Dendritic cell treated with granulocyte-macrophage colony-stimulating factor and Interleukin-4, amounts not matched to agents 40 ng/mL and 50 ng/mL, for 4 days (primary cell): ENCODE measurements at regions not wholly inside any gene's neighbourhood (a gene's known extent, or its start where the extent isn't known, plus 50 kb on each side); places are given as distances from the start of the nearest gene placed in this dataset.
A peak's percentile ranks its signal among the peaks of the same experiment; 100 is the strongest.
"Not testable (repeated sequence)": the region's sequence is repeated elsewhere in the genome, so short reads cannot be mapped to it uniquely, and the experiment has no call there.

Experiments used
- H3K27ac Mint-ChIP-seq: one replicate; pipeline ENCODE4 v1.8.0; 2022; ENCODE audit warnings: mild to moderate bottlenecking, mixed read lengths
- H3K27me3 Mint-ChIP-seq: one replicate; pipeline ENCODE4 v1.8.0; 2022; ENCODE audit warnings: mild to moderate bottlenecking, mixed read lengths
- H3K36me3 Mint-ChIP-seq: one replicate; pipeline ENCODE4 v1.8.0; 2022; ENCODE audit warnings: low read depth, mixed read lengths
- H3K4me1 Mint-ChIP-seq: one replicate; pipeline ENCODE4 v1.8.0; 2022; ENCODE audit warnings: low read depth, mixed read lengths
- H3K4me3 Mint-ChIP-seq: one replicate; pipeline ENCODE4 v1.8.0; 2022; ENCODE audit warnings: mild to moderate bottlenecking, moderate library complexity, mixed read lengths
- H3K9me3 Mint-ChIP-seq: one replicate; pipeline ENCODE4 v1.8.0; 2022; ENCODE audit warnings: mixed read lengths
- intact Hi-C: fragments of 100-400 bp; cut with micrococcal nuclease; formaldehyde crosslinking; loops from one replicate; pipeline ENCODE4 v1.15.0; 2022

- peaks cover 14% of the 10 kb centered on the region for H3K9me3 Mint-ChIP-seq
- H3K4me1 Mint-ChIP-seq, result peaks cover 8% of the 10 kb centered on the region
- H3K27me3 Mint-ChIP-seq, result no peaks in the 10 kb centered on the region
- no peak overlapping the region for H3K27ac Mint-ChIP-seq
- no peak overlapping the region for H3K4me3 Mint-ChIP-seq
- no peaks in the 10 kb centered on the region for H3K36me3 Mint-ChIP-seq
- intact Hi-C loops, result no loop called here
Measured at GRCh38 chr13:76677043-76677442, 209.2 kb downstream of the KCTD12 start.

- Mint-ChIP-seq H3K4me1 (peaks cover 5% of the 10 kb centered on the region), H3K36me3 (no peaks in the 10 kb centered on the region), H3K4me3 (no peak overlapping the region), H3K9me3 (peaks cover 14% of the 10 kb centered on the region), H3K27me3 (no peaks in the 10 kb centered on the region), H3K27ac (no peak overlapping the region)
- intact Hi-C loops, result no loop called here
Measured at GRCh38 chr13:76672420-76672819, 213.8 kb downstream of the KCTD12 start.

GRCh38 chr13:76668716-76669115, 217.5 kb downstream of the KCTD12 start:
- H3K4me1 Mint-ChIP-seq, result peaks cover 28% of the 10 kb centered on the region
- intact Hi-C loops, result loop anchor here (5.0 to 10.0 kb wide), 2 partner anchors 156 to 219 kb away; partner anchors contain the start of gene KCTD12
- no peaks in the 10 kb centered on the region for H3K27me3 Mint-ChIP-seq
- no peaks in the 10 kb centered on the region for H3K36me3 Mint-ChIP-seq
- no peak overlapping the region for H3K4me3 Mint-ChIP-seq
- H3K9me3 Mint-ChIP-seq, result peaks cover 8% of the 10 kb centered on the region
- H3K27ac Mint-ChIP-seq, result no peak overlapping the region

GRCh38 chr13:76668141-76668540, 218.1 kb downstream of the KCTD12 start:
- intact Hi-C loops, result loop anchor here (5.0 to 10.0 kb wide), 2 partner anchors 157 to 219 kb away; partner anchors contain the start of gene KCTD12

GRCh38 chr13:76667551-76667950, 218.7 kb downstream of the KCTD12 start:
- H3K4me1 Mint-ChIP-seq, result peaks cover 40% of the 10 kb centered on the region
- intact Hi-C loops, result loop anchor here (1.0 to 10.0 kb wide), 3 partner anchors 157 to 236 kb away; partner anchors contain the start of gene KCTD12
- H3K9me3 Mint-ChIP-seq, result no peaks in the 10 kb centered on the region
- no peaks in the 10 kb centered on the region for H3K36me3 Mint-ChIP-seq
- no peak overlapping the region for H3K4me3 Mint-ChIP-seq
- no peak overlapping the region for H3K27ac Mint-ChIP-seq
- no peaks in the 10 kb centered on the region for H3K27me3 Mint-ChIP-seq

More at GRCh38 chr13:76668141-76668540, 218.1 kb downstream of the KCTD12 start:
- Mint-ChIP-seq H3K36me3 (no peaks in the 10 kb centered on the region), H3K4me3 (no peak overlapping the region), H3K27me3 (no peaks in the 10 kb centered on the region), H3K27ac (no peak overlapping the region), H3K9me3 (peaks cover 2% of the 10 kb centered on the region), H3K4me1 (peaks cover 34% of the 10 kb centered on the region)

GRCh38 chr13:76663592-76664335, 222.4 kb downstream of the KCTD12 start:
- intact Hi-C loops, result loop anchor here (10.0 kb wide), 1 partner anchor 161 kb away; no protein-coding TSS in a partner anchor
- Mint-ChIP-seq H3K27me3 (no peaks in the 10 kb centered on the region), H3K9me3 (no peaks in the 10 kb centered on the region), H3K4me1 (peaks cover 49% of the 10 kb centered on the region), H3K36me3 (no peaks in the 10 kb centered on the region), H3K27ac (peak overlapping the region; percentile 65), H3K4me3 (peak overlapping the region; percentile 37)

- Mint-ChIP-seq H3K4me1 (peaks cover 45% of the 10 kb centered on the region), H3K27ac (peak overlapping the region; percentile 40)
- intact Hi-C loops, H3K36me3 Mint-ChIP-seq, H3K4me3 Mint-ChIP-seq, H3K9me3 Mint-ChIP-seq, H3K27me3 Mint-ChIP-seq: not testable (repeated sequence)
Measured at GRCh38 chr13:76659074-76659473, 227.1 kb downstream of the KCTD12 start.

GRCh38 chr13:76656500-76656899, 229.7 kb downstream of the KCTD12 start:
- Mint-ChIP-seq H3K4me1 (peaks cover 27% of the 10 kb centered on the region), H3K27ac (peak overlapping the region; percentile 39), H3K9me3 (no peaks in the 10 kb centered on the region), H3K27me3 (no peaks in the 10 kb centered on the region), H3K4me3 (no peak overlapping the region), H3K36me3 (no peaks in the 10 kb centered on the region)
- intact Hi-C loops, result no loop called here

- no peaks in the 10 kb centered on the region for H3K36me3 Mint-ChIP-seq
- no peak overlapping the region for H3K4me3 Mint-ChIP-seq
- peaks cover 27% of the 10 kb centered on the region for H3K4me1 Mint-ChIP-seq
- H3K9me3 Mint-ChIP-seq, result no peaks in the 10 kb centered on the region
- no peaks in the 10 kb centered on the region for H3K27me3 Mint-ChIP-seq
- intact Hi-C loops, result no loop called here
- H3K27ac Mint-ChIP-seq, result peak overlapping the region; percentile 39
Measured at GRCh38 chr13:76656056-76656455, 230.1 kb downstream of the KCTD12 start.

- Mint-ChIP-seq H3K36me3 (no peaks in the 10 kb centered on the region), H3K4me3 (no peak overlapping the region), H3K27me3 (no peaks in the 10 kb centered on the region), H3K27ac (no peak overlapping the region), H3K4me1 (peaks cover 26% of the 10 kb centered on the region), H3K9me3 (no peaks in the 10 kb centered on the region)
- intact Hi-C loops, result no loop called here
Measured at GRCh38 chr13:76654263-76654662, 231.9 kb downstream of the KCTD12 start.

GRCh38 chr13:76651286-76651685, 234.9 kb downstream of the KCTD12 start:
- Mint-ChIP-seq H3K4me3 (no peak overlapping the region), H3K36me3 (no peaks in the 10 kb centered on the region), H3K4me1 (peaks cover 16% of the 10 kb centered on the region), H3K27me3 (no peaks in the 10 kb centered on the region), H3K27ac (no peak overlapping the region), H3K9me3 (peaks cover 5% of the 10 kb centered on the region)
- intact Hi-C loops, result no loop called here

- Mint-ChIP-seq H3K9me3 (peaks cover 5% of the 10 kb centered on the region), H3K36me3 (no peaks in the 10 kb centered on the region), H3K4me1 (no peaks in the 10 kb centered on the region), H3K27me3 (no peaks in the 10 kb centered on the region), H3K4me3 (no peak overlapping the region), H3K27ac (no peak overlapping the region)
- intact Hi-C loops, result no loop called here
Measured at GRCh38 chr13:76647550-76647949, 238.7 kb downstream of the KCTD12 start.

GRCh38 chr13:76646946-76647345, 239.3 kb downstream of the KCTD12 start:
- H3K9me3 Mint-ChIP-seq, result peaks cover 5% of the 10 kb centered on the region
- H3K4me3 Mint-ChIP-seq, result no peak overlapping the region
- no peaks in the 10 kb centered on the region for H3K36me3 Mint-ChIP-seq
- no peaks in the 10 kb centered on the region for H3K4me1 Mint-ChIP-seq
- no peak overlapping the region for H3K27ac Mint-ChIP-seq
- intact Hi-C loops, result no loop called here
- H3K27me3 Mint-ChIP-seq, result no peaks in the 10 kb centered on the region

GRCh38 chr13:76645632-76646031, 240.6 kb downstream of the KCTD12 start:
- peaks cover 5% of the 10 kb centered on the region for H3K9me3 Mint-ChIP-seq
- H3K27me3 Mint-ChIP-seq, result no peaks in the 10 kb centered on the region
- no peaks in the 10 kb centered on the region for H3K4me1 Mint-ChIP-seq
- no peaks in the 10 kb centered on the region for H3K36me3 Mint-ChIP-seq
- H3K4me3 Mint-ChIP-seq, result no peak overlapping the region
- intact Hi-C loops, result no loop called here
- no peak overlapping the region for H3K27ac Mint-ChIP-seq

GRCh38 chr13:76644906-76645305, 241.3 kb downstream of the KCTD12 start:
- H3K27ac Mint-ChIP-seq, result no peak overlapping the region
- no peak overlapping the region for H3K4me3 Mint-ChIP-seq
- H3K9me3 Mint-ChIP-seq, result peaks cover 5% of the 10 kb centered on the region
- no peaks in the 10 kb centered on the region for H3K4me1 Mint-ChIP-seq
- no peaks in the 10 kb centered on the region for H3K36me3 Mint-ChIP-seq
- intact Hi-C loops, result no loop called here
- H3K27me3 Mint-ChIP-seq, result no peaks in the 10 kb centered on the region
